ELF-1 (cell line): ENCODE measurements at regions not wholly inside any gene's neighbourhood (a gene's known extent, or its start where the extent isn't known, plus 50 kb on each side); places are given as distances from the start of the nearest gene placed in this dataset.

Source experiments
- DNase-seq: peaks from one replicate; pipeline ENCODE4 v3.0.0-alpha.2; 2016; ENCODE audit warnings: low read depth, low spot score

- no peak for DNase-seq
Measured at GRCh38 chr6:106035655-106036054, 50.5 kb upstream of the PRDM1 start.

- DNase-seq, result no peak
Measured at GRCh38 chr6:106033806-106034205, 52.3 kb upstream of the PRDM1 start.

GRCh38 chr6:106027758-106028157 lies 58.4 kb upstream of the PRDM1 start:
- no peak for DNase-seq

GRCh38 chr6:106026748-106027715 lies 59.1 kb upstream of the PRDM1 start:
- DNase-seq, result peak; percentile 51

- no peak for DNase-seq
Measured at GRCh38 chr6:106025655-106026054, 60.5 kb upstream of the PRDM1 start.

GRCh38 chr6:106022801-106023200 lies 63.3 kb upstream of the PRDM1 start:
- peak; percentile 55 for DNase-seq

GRCh38 chr6:106017454-106017853 lies 68.7 kb upstream of the PRDM1 start:
- no peak for DNase-seq

- DNase-seq, result peak; percentile 68
Measured at GRCh38 chr6:106014955-106015354, 71.2 kb upstream of the PRDM1 start.

- no peak for DNase-seq
Measured at GRCh38 chr6:106011476-106011875, 74.7 kb upstream of the PRDM1 start.

GRCh38 chr6:106005954-106006353 lies 80.2 kb upstream of the PRDM1 start:
- no peak for DNase-seq

- peak; percentile 34 for DNase-seq
Measured at GRCh38 chr6:106005013-106005412, 81.1 kb upstream of the PRDM1 start.

GRCh38 chr6:106003268-106003987 lies 82.7 kb upstream of the PRDM1 start:
- no peak for DNase-seq

- peak; percentile 36 for DNase-seq
Measured at GRCh38 chr6:106002005-106002404, 84.1 kb upstream of the PRDM1 start.

GRCh38 chr6:106000935-106001334 lies 85.2 kb upstream of the PRDM1 start:
- DNase-seq, result no peak

- DNase-seq, result no peak
Measured at GRCh38 chr6:105997482-105997881, 88.7 kb upstream of the PRDM1 start.

- no peak for DNase-seq
Measured at GRCh38 chr6:105995391-105995865, 90.7 kb upstream of the PRDM1 start.

GRCh38 chr6:105994591-105995390 lies 91.3 kb upstream of the PRDM1 start:
- peak; percentile 81 for DNase-seq

- DNase-seq, result peak; percentile 59
Measured at GRCh38 chr6:105994118-105994590, 92.0 kb upstream of the PRDM1 start.

GRCh38 chr6:105993341-105994117 lies 92.6 kb upstream of the PRDM1 start:
- DNase-seq, result peak; percentile 80

- DNase-seq, result peak; percentile 94
Measured at GRCh38 chr6:105992315-105992961, 93.7 kb upstream of the PRDM1 start.
